H9 (cell line): ENCODE measurements at regions not wholly inside any gene's neighbourhood (a gene's known extent, or its start where the extent isn't known, plus 50 kb on each side); places are given as distances from the start of the nearest gene placed in this dataset.

Experiments
- DNase-seq: peaks from one replicate; pipeline ENCODE4 v3.0.0-alpha.2; 2017
- H2AFZ ChIP-seq: one replicate; pipeline ENCODE4 v1.6.1; 2013; ENCODE audit warnings: mild to moderate bottlenecking, low read length, control low read depth, moderate library complexity
- H2AK5ac ChIP-seq: 2 replicates; pipeline ENCODE4 v1.6.1; 2013; ENCODE audit warnings: low read length, control low read depth, mixed read lengths; ENCODE audit not compliant: insufficient read length
- H2BK120ac ChIP-seq: one replicate; pipeline ENCODE4 v1.6.1; 2013; ENCODE audit warnings: low read depth, mild to moderate bottlenecking, low read length, control low read depth, inconsistent platforms; ENCODE audit not compliant: poor library complexity, severe bottlenecking
- H2BK12ac ChIP-seq: 2 replicates; pipeline ENCODE4 v1.6.1; 2013; ENCODE audit warnings: low read length, control low read depth, mixed read lengths, low read depth; ENCODE audit not compliant: insufficient read length
- H2BK15ac ChIP-seq: 2 replicates; pipeline ENCODE4 v1.6.1; 2013; ENCODE audit warnings: low read depth, low read length, control low read depth
- H2BK20ac ChIP-seq: one replicate; pipeline ENCODE4 v1.6.1; 2013; ENCODE audit warnings: low read depth, mild to moderate bottlenecking, low read length, control low read depth, inconsistent platforms; ENCODE audit not compliant: poor library complexity, severe bottlenecking
- H2BK5ac ChIP-seq: 2 replicates; pipeline ENCODE4 v1.6.1; 2013; ENCODE audit warnings: low read length, control low read depth, mixed read lengths; ENCODE audit not compliant: insufficient read length
- H3K14ac ChIP-seq: 2 replicates; pipeline ENCODE4 v1.6.1; 2013; ENCODE audit warnings: low read length, control low read depth; ENCODE audit not compliant: insufficient read depth
- H3K18ac ChIP-seq: 2 replicates; pipeline ENCODE4 v1.6.1; 2013; ENCODE audit warnings: low read depth, mild to moderate bottlenecking, mixed read lengths, low read length, control low read depth; ENCODE audit not compliant: insufficient read length
- H3K23ac ChIP-seq: 2 replicates; pipeline ENCODE4 v1.6.1; 2013; ENCODE audit warnings: low read length, control low read depth, mixed read lengths, low read depth; ENCODE audit not compliant: insufficient read length
- H3K23me2 ChIP-seq: 2 replicates; pipeline ENCODE4 v1.6.1; 2013; ENCODE audit warnings: low read depth, mild to moderate bottlenecking, mixed read lengths, low read length, control low read depth; ENCODE audit not compliant: insufficient read length, poor library complexity, severe bottlenecking
- H3K27ac ChIP-seq: 2 replicates; pipeline ENCODE4 v1.5.1; 2013; ENCODE audit warnings: low read length, control low read depth, mixed read lengths, low read depth; ENCODE audit not compliant: insufficient read length
- H3K27me3 ChIP-seq: 2 replicates; pipeline ENCODE4 v1.6.1; 2013; ENCODE audit warnings: low read length, control low read depth, inconsistent platforms; ENCODE audit not compliant: insufficient read depth
- H3K4ac ChIP-seq: 2 replicates; pipeline ENCODE4 v1.6.1; 2013; ENCODE audit warnings: low read depth, mild to moderate bottlenecking, control low read depth, inconsistent platforms, low read length, moderate library complexity
- H3K4me1 ChIP-seq: 2 replicates; pipeline ENCODE4 v1.6.1; 2013; ENCODE audit warnings: low read length, control low read depth, inconsistent platforms; ENCODE audit not compliant: insufficient read depth
- H3K4me2 ChIP-seq: 2 replicates; pipeline ENCODE4 v1.6.1; 2013; ENCODE audit warnings: low read length, control low read depth, mixed read lengths; ENCODE audit not compliant: insufficient read length, insufficient read depth
- H3K56ac ChIP-seq: 2 replicates; pipeline ENCODE4 v1.6.1; 2013; ENCODE audit warnings: low read depth, mild to moderate bottlenecking, mixed read lengths, low read length, control low read depth; ENCODE audit not compliant: insufficient read length
- H3K79me1 ChIP-seq: 2 replicates; pipeline ENCODE4 v1.6.1; 2013; ENCODE audit warnings: low read depth, mild to moderate bottlenecking, moderate library complexity, low read length, control low read depth, inconsistent platforms; ENCODE audit not compliant: insufficient read depth, poor library complexity, severe bottlenecking
- H3K79me2 ChIP-seq: 2 replicates; pipeline ENCODE4 v1.6.1; 2013; ENCODE audit warnings: low read length, control low read depth, inconsistent platforms; ENCODE audit not compliant: insufficient read depth
- H3K9ac ChIP-seq: 2 replicates; pipeline ENCODE4 v1.6.1; 2013; ENCODE audit warnings: low read length, control low read depth, mixed read lengths; ENCODE audit not compliant: insufficient read length; ENCODE audit errors: extremely low read depth
- H3K9me3 ChIP-seq: one replicate; pipeline ENCODE4 v1.6.1; 2013; ENCODE audit warnings: low read depth, low read length, inconsistent platforms; ENCODE audit not compliant: control insufficient read depth
- H3T11ph ChIP-seq: one replicate; pipeline ENCODE4 v1.6.1; 2013; ENCODE audit warnings: mild to moderate bottlenecking, low read length, control low read depth, inconsistent platforms
- H4K20me1 ChIP-seq: one replicate; pipeline ENCODE4 v1.6.1; 2013; ENCODE audit not compliant: control insufficient read depth, insufficient read length, insufficient read depth
- H4K5ac ChIP-seq: 2 replicates; pipeline ENCODE4 v1.6.1; 2013; ENCODE audit warnings: low read depth, mild to moderate bottlenecking, mixed read lengths, low read length, control low read depth; ENCODE audit not compliant: insufficient read length
- H4K8ac ChIP-seq: replicated peaks from 2 replicates; pipeline ENCODE4 v1.6.1; 2013; ENCODE audit warnings: low read length, control low read depth, mixed read lengths, low read depth; ENCODE audit not compliant: insufficient read length
- H4K91ac ChIP-seq: 2 replicates; pipeline ENCODE4 v1.6.1; 2013; ENCODE audit warnings: low read depth, mild to moderate bottlenecking, moderate library complexity, mixed read lengths, low read length, control low read depth; ENCODE audit not compliant: insufficient read length
- H3K27ac Mint-ChIP-seq, 3 experiments: 2 replicates in 2 of 3; 3 replicates in 1 of 3; pipeline ENCODE4 v1.8.0; 2020 to 2021; ENCODE audit warnings: mixed read lengths in 3 of 3, mild to moderate bottlenecking in 1 of 3, moderate library complexity in 1 of 3
- H3K27me3 Mint-ChIP-seq: 2 replicates; pipeline ENCODE4 v1.8.0; 2021; ENCODE audit warnings: low read depth, mild to moderate bottlenecking, moderate library complexity, mixed read lengths
- H3K36me3 Mint-ChIP-seq, 3 experiments: 2 replicates in 2 of 3; 3 replicates in 1 of 3; pipeline ENCODE4 v1.8.0; 2020 to 2021; ENCODE audit warnings: low read depth in 3 of 3, mixed read lengths in 3 of 3; ENCODE audit not compliant: insufficient read depth in 1 of 3
- H3K4me1 Mint-ChIP-seq, 2 experiments: 2 replicates each; pipeline ENCODE4 v1.8.0; 2020; ENCODE audit warnings: mixed read lengths in 2 of 2
- H3K4me3 Mint-ChIP-seq, 2 experiments: 2 replicates in 1 of 2; 3 replicates in 1 of 2; pipeline ENCODE4 v1.8.0; 2020 to 2021; ENCODE audit warnings: mild to moderate bottlenecking in 2 of 2, mixed read lengths in 2 of 2, moderate library complexity in 1 of 2
- H3K9me3 Mint-ChIP-seq, 2 experiments: 2 replicates in 1 of 2; 3 replicates in 1 of 2; pipeline ENCODE4 v1.8.0; 2020; ENCODE audit warnings: mild to moderate bottlenecking in 2 of 2, mixed read lengths in 2 of 2, moderate library complexity in 1 of 2
- WGBS: extraction: QIAGEN DNeasy Blood & Tissue Kit; methylation state at CpG from one replicate; pipeline ENCODE4 v1.1.7; 2013; ENCODE audit warnings: missing lambda C conversion rate, low lambda C conversion rate, mixed read lengths; ENCODE audit not compliant: insufficient read length; ENCODE audit errors: extremely low coverage; 5-methylcytosine and 5-hydroxymethylcytosine counted together
- TF ChIP-seq, protein P1 (sequence below): fragments of 200-600 bp; sonication (generic); conservative IDR thresholded peaks from 3 replicates; pipeline ENCODE4 v1.8.0; 2021; ENCODE audit warnings: antibody characterized with exemption, mild to moderate bottlenecking

- H3K79me2 ChIP-seq = no peaks in the 10 kb centered on the region
- H3T11ph ChIP-seq = no peak overlapping the region
- no peak overlapping the region for H3K9ac ChIP-seq
- no peaks in the 10 kb centered on the region for H4K20me1 ChIP-seq
- H3K4me3 Mint-ChIP-seq = no peak overlapping the region
- H3K23ac ChIP-seq = no peak overlapping the region
- no peaks in the 10 kb centered on the region for H3K27me3 ChIP-seq
- H2BK5ac ChIP-seq = no peak overlapping the region
- H3K27ac ChIP-seq = no peak overlapping the region
- H2AFZ ChIP-seq = no peak overlapping the region
- H3K23me2 ChIP-seq = no peaks in the 10 kb centered on the region
- H3K27ac Mint-ChIP-seq = no peak overlapping the region
- H2BK15ac ChIP-seq = no peak overlapping the region
- no CpG with 5 or more reads among the region's 1 CpG for WGBS
- no peaks in the 10 kb centered on the region for H3K27me3 Mint-ChIP-seq
- no peak overlapping the region for H3K4me2 ChIP-seq
- H3K79me1 ChIP-seq = no peaks in the 10 kb centered on the region
- H3K56ac ChIP-seq = no peak overlapping the region
- no peak overlapping the region for H4K91ac ChIP-seq
- H3K9me3 ChIP-seq = no peaks in the 10 kb centered on the region
- H3K9me3 Mint-ChIP-seq = no peaks in the 10 kb centered on the region; a peak in 2 of 5 replicates
- TF ChIP-seq, protein P1, sequence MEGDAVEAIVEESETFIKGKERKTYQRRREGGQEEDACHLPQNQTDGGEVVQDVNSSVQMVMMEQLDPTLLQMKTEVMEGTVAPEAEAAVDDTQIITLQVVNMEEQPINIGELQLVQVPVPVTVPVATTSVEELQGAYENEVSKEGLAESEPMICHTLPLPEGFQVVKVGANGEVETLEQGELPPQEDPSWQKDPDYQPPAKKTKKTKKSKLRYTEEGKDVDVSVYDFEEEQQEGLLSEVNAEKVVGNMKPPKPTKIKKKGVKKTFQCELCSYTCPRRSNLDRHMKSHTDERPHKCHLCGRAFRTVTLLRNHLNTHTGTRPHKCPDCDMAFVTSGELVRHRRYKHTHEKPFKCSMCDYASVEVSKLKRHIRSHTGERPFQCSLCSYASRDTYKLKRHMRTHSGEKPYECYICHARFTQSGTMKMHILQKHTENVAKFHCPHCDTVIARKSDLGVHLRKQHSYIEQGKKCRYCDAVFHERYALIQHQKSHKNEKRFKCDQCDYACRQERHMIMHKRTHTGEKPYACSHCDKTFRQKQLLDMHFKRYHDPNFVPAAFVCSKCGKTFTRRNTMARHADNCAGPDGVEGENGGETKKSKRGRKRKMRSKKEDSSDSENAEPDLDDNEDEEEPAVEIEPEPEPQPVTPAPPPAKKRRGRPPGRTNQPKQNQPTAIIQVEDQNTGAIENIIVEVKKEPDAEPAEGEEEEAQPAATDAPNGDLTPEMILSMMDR = no peak
- H3K18ac ChIP-seq = no peak overlapping the region
- no peak overlapping the region for H2BK12ac ChIP-seq
- H2BK20ac ChIP-seq = no peak overlapping the region
- H2BK120ac ChIP-seq = no peak overlapping the region
- peaks cover 17 to 22% of the 10 kb centered on the region in 2 experiments for H3K4me1 Mint-ChIP-seq
- no peak overlapping the region for H2AK5ac ChIP-seq
- H3K4me1 ChIP-seq = no peaks in the 10 kb centered on the region
- H4K8ac ChIP-seq = no peak overlapping the region
- H3K36me3 Mint-ChIP-seq = no peaks in the 10 kb centered on the region
- DNase-seq = no peak
- H3K14ac ChIP-seq = no peak overlapping the region
- no peak overlapping the region for H3K4ac ChIP-seq
- H4K5ac ChIP-seq = no peak overlapping the region
These were observed 511.2 kb downstream of the METTL4 start for GRCh38 chr18:2060086-2060485.
